GM10266 (cell line): ENCODE measurements at regions not wholly inside any gene's neighbourhood (a gene's known extent, or its start where the extent isn't known, plus 50 kb on each side); places are given as distances from the start of the nearest gene placed in this dataset.

Source experiments
- DNase-seq: peaks from one replicate; pipeline ENCODE4 v3.0.0; 2012; ENCODE audit errors: extremely low spot score
- TF ChIP-seq, protein P1 (sequence below): IDR thresholded peaks from 2 replicates; pipeline ENCODE4 v1.5.1; 2012; ENCODE audit warnings: mild to moderate bottlenecking, low read depth; ENCODE audit not compliant: control insufficient read depth, insufficient read depth; ENCODE audit errors: missing control alignments

DNA sequence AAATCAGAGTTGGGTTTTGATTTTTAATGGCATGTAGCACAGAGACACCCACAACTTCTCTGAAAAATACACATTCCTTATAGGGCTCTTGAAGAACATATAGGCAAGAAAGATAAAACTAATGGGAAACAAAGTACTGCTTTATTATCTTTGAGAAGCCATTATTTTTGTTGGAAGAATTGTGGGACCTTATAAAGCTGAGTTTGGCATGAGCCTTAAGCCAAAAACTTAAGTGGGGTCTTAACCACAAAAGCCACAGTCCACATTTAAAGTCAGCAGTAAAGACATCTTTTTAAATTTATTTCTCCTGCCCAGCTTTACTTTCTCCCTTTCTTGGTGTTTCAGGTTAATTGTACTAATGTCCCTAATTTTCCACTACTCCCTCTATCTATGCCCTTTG is 1297.3 kb downstream of the C4orf33 start:
- TF ChIP-seq, protein P1, sequence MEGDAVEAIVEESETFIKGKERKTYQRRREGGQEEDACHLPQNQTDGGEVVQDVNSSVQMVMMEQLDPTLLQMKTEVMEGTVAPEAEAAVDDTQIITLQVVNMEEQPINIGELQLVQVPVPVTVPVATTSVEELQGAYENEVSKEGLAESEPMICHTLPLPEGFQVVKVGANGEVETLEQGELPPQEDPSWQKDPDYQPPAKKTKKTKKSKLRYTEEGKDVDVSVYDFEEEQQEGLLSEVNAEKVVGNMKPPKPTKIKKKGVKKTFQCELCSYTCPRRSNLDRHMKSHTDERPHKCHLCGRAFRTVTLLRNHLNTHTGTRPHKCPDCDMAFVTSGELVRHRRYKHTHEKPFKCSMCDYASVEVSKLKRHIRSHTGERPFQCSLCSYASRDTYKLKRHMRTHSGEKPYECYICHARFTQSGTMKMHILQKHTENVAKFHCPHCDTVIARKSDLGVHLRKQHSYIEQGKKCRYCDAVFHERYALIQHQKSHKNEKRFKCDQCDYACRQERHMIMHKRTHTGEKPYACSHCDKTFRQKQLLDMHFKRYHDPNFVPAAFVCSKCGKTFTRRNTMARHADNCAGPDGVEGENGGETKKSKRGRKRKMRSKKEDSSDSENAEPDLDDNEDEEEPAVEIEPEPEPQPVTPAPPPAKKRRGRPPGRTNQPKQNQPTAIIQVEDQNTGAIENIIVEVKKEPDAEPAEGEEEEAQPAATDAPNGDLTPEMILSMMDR = no peak
- no peak for DNase-seq

DNA sequence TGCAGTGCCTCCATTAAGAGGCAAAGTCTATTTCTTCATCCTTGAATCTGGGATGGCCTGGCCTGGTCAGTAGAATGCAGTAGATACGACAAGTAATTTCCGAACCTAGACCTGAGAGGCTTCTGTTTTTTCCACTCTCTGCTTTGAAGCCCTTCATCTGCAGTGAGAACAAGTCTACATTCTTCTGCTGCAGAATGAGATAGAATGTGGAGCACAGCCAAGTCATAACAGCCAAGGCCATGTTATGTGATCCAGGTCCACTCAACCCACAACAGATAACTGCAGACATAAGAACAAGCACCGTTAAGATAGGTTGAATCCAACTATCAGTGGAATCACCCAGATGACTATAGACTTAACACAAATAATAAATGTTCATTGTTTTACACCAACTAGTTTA is 1297.7 kb downstream of the C4orf33 start:
- DNase-seq = no peak

DNA sequence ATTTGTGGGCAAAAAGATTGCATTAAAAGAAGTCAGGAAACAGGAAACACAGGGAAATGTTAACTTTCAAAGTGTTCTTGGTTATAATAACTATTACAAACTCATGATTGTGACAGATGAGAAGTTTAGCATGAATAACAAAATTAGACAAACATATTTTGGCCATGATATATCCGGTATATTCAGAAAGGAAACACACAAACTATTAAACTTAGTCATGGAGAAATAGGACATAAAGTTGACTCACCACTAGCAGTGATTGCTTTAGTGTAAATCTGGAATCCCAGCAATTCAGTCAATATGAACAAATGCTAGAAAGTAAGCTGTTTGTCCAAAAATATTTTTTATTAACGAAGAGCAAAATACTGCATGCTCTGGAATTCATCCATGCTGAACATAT is 1299.9 kb downstream of the C4orf33 start:
- TF ChIP-seq, protein P1 = no peak

More for the DNA sequence above, 1297.7 kb downstream of the C4orf33 start:
- TF ChIP-seq, protein P1 = no peak

DNA sequence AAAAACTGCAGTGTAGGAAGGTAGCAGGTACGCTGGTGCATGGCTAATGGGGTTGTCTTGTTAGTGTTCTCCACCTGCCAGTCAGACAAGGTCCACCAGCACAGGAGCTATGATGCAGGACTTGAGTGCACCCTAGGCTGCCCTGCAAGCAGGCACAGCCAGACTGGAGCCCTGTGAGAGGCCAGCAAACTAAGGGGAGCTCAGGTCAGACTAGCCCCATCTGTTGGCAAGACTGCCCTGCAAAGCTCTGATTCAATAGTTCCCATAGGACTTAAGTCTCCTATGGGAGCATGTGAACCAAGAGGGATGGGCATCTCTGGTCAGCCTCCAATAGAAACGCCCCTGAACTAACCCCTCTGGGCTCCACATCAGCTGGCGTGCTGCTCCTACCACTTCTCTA is 1307.3 kb downstream of the C4orf33 start:
- DNase-seq = no peak
- TF ChIP-seq, protein P1 = no peak

More for the DNA sequence above, 1299.9 kb downstream of the C4orf33 start:
- DNase-seq = no peak

DNA sequence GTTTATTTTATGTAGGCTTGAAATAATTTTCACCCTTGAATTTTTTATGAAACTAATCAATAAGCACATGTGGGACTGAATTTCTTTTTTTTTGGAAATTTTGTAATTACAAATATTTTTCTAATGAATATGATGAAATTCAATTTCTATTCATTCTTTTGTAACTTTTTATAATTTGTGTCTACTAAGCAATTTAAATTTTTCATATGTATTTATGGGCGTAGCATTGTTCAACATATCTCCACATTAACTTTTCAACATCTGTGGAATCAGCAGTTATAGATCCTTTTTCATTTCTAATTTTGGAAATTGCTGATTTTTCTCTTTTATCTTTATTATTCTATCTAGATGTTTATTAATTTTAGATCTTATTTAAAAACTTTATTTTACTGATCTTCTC is 1320.3 kb downstream of the C4orf33 start:
- no peak for DNase-seq
- TF ChIP-seq, protein P1 = no peak

DNA sequence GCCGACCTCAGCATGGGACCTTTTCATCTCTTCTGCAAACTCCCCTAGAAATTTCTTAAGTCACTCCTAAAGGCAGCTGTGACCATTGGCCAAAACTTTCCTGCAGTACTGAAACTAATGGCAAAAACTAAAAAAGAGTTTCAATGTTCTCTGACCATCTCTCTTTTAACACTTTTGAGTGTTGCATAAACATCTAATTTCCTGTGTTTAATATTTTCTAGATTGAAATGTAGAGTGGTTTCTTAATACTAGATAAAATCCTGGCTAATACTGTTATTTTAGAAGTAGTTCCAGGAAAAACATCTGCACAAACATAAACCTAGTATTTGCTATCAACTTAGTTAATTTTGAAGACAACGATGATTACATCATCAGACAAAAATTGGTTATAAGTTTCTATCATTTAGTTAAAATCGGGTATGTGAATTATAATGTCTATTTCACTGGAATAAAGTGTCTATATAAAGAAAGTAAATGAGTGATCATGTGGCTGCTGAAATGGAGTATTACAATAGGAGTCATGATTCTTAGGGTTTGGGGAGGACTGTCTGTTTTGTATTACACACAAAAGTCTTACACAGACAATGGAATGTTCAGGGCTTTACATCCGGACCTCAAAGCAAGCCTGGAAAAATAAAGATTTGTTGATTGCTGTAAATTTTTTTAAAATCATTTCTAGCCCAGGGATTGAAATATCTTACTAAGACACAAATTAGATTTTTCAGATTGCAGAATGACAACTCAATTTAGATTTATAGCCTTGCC is 1323.4 kb downstream of the C4orf33 start:
- TF ChIP-seq, protein P1 = no peak
- DNase-seq = no peak

DNA sequence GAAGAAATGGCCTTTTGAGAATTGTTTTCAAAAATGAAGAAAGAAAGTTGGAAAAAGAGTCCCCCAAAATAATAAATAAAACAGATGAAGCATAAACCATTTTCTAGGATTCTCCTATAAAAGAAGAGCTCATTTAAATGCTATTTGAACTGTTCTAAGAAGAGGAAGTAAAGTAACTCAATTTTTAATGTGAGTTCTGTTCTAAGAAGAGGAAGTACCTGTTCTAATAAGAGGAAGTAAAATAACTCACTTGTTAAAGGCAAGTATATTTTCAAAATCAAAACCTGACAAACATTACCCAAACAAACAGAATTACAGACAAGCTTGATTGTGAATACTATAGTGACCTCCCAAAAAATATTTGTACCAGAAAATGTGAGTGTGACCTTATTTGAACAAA is 1326.3 kb downstream of the C4orf33 start:
- DNase-seq = no peak
- TF ChIP-seq, protein P1 = no peak
